Hepatocyte (in vitro differentiated cells): ENCODE measurements at regions not wholly inside any gene's neighbourhood (a gene's known extent, or its start where the extent isn't known, plus 50 kb on each side); places are given as distances from the start of the nearest gene placed in this dataset.

Source experiments
- CTCF ChIP-seq: fragments of 200-600 bp; sonication (generic); IDR thresholded peaks from 2 replicates; pipeline ENCODE4 v1.5.1; 2016; ENCODE audit warnings: antibody characterized with exemption, mild to moderate bottlenecking; ENCODE audit not compliant: poor library complexity
- EZH2 ChIP-seq: fragments of 200-600 bp; sonication (generic); IDR thresholded peaks from 2 replicates; pipeline ENCODE4 v1.6.1; 2016; ENCODE audit warnings: antibody characterized with exemption, mild to moderate bottlenecking, borderline replicate concordance
- EZH2phosphoT487 ChIP-seq: fragments of 200-600 bp; sonication (generic); IDR thresholded peaks from one replicate; pipeline ENCODE4 v1.6.1; 2018; ENCODE audit warnings: antibody characterized with exemption, mild to moderate bottlenecking, low read depth, moderate library complexity; ENCODE audit not compliant: unreplicated experiment, severe bottlenecking

- TF ChIP-seq CTCF (no peak), EZH2 (no peak), EZH2phosphoT487 (no peak)
These were observed 515.3 kb downstream of the RMST start for GRCh38 chr12:97977870-97978405.
